ENCODE measurements at regions not wholly inside any gene's neighbourhood (a gene's known extent, or its start where the extent isn't known, plus 50 kb on each side); places are given as distances from the start of the nearest gene placed in this dataset.

DNA sequence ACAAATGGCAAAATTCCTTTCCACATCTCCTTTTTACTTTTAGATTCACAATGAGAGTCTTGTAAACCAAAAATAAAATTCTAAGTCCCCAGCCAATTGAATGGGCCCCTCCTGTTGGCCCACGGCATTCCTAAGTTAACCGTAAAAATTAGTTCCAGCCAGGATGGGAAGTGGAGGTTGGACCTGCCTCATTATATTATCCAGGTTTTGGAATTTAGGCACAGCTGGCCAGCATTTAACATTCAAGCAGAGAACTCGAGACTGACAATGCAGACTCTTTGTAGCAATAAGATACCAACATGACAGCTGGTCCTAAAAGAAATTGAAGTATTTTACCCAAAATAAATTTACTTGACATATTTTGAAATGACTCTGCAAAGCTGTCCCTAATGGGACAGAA is 321.0 kb upstream of the NAALADL2 start:
- TF ChIP-seq, protein P1, sequence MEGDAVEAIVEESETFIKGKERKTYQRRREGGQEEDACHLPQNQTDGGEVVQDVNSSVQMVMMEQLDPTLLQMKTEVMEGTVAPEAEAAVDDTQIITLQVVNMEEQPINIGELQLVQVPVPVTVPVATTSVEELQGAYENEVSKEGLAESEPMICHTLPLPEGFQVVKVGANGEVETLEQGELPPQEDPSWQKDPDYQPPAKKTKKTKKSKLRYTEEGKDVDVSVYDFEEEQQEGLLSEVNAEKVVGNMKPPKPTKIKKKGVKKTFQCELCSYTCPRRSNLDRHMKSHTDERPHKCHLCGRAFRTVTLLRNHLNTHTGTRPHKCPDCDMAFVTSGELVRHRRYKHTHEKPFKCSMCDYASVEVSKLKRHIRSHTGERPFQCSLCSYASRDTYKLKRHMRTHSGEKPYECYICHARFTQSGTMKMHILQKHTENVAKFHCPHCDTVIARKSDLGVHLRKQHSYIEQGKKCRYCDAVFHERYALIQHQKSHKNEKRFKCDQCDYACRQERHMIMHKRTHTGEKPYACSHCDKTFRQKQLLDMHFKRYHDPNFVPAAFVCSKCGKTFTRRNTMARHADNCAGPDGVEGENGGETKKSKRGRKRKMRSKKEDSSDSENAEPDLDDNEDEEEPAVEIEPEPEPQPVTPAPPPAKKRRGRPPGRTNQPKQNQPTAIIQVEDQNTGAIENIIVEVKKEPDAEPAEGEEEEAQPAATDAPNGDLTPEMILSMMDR (IDR thresholded peaks at IDR 0.05; ENCODE audit: low read depth, low read length), result no peak
- TF ChIP-seq POLR2A (IDR thresholded peaks at IDR 0.05; ENCODE audit: extremely low read depth, insufficient read length), result no peak
- TF ChIP-seq, protein P2, sequence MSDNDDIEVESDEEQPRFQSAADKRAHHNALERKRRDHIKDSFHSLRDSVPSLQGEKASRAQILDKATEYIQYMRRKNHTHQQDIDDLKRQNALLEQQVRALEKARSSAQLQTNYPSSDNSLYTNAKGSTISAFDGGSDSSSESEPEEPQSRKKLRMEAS (IDR thresholded peaks at IDR 0.05; ENCODE audit: low read depth, low read length), result no peak

Data from NB4 (cell line).